WTC11 (cell line): ENCODE measurements at regions not wholly inside any gene's neighbourhood (a gene's known extent, or its start where the extent isn't known, plus 50 kb on each side); places are given as distances from the start of the nearest gene placed in this dataset.

Source experiments
- ATAC-seq: fragments of 200-7000 bp; cut with Tn5 transposase; 2 replicates; pipeline ENCODE4 v1.10.0; 2021; ENCODE audit warnings: mild to moderate bottlenecking, moderate library complexity
- CTCF ChIA-PET: fragments of 300-600 bp; sonication (Branson Sonifier 250); formaldehyde crosslinking; loops from one replicate; lab custom pipeline; 2021; ENCODE audit warnings: antibody characterized with exemption; lab: Charles Lee
- POLR2A ChIA-PET: fragments of 350-600 bp; sonication (Branson Sonifier 250); formaldehyde crosslinking; loops from one replicate; lab custom pipeline; 2021; ENCODE audit warnings: antibody characterized with exemption; lab: Charles Lee
- DNase-seq: peaks from one replicate; pipeline ENCODE4 v3.0.0; 2021; ENCODE audit warnings: low spot score
- H3K27ac Mint-ChIP-seq: 2 replicates; pipeline ENCODE4 v1.8.0; 2021; ENCODE audit warnings: mixed read lengths
- H3K27me3 Mint-ChIP-seq: 2 replicates; pipeline ENCODE4 v1.8.0; 2021; ENCODE audit warnings: low read depth, mild to moderate bottlenecking, moderate library complexity, mixed read lengths
- H3K36me3 Mint-ChIP-seq: 2 replicates; pipeline ENCODE4 v1.8.0; 2021; ENCODE audit warnings: mixed read lengths
- H3K4me1 Mint-ChIP-seq: 2 replicates; pipeline ENCODE4 v1.8.0; 2022; ENCODE audit warnings: mixed read lengths
- H3K4me3 Mint-ChIP-seq: 2 replicates; pipeline ENCODE4 v1.8.0; 2021; ENCODE audit warnings: mild to moderate bottlenecking, moderate library complexity, mixed read lengths
- H3K9me3 Mint-ChIP-seq: 2 replicates; pipeline ENCODE4 v1.8.0; 2021; ENCODE audit warnings: mixed read lengths
- CREM ChIP-seq: sonication (generic); formaldehyde crosslinking; IDR thresholded peaks from 2 replicates; pipeline ENCODE4 v1.8.1; 2022; ENCODE audit warnings: mild to moderate bottlenecking, missing genetic modification reagents, moderate library complexity
- CTCF ChIP-seq: fragments of 200-600 bp; IDR thresholded peaks from 2 replicates; pipeline ENCODE4 v1.8.0; 2022; ENCODE audit warnings: antibody characterized with exemption
- FOXP1 ChIP-seq: sonication (generic); formaldehyde crosslinking; IDR thresholded peaks from 2 replicates; pipeline ENCODE4 v1.8.0; 2022; ENCODE audit warnings: missing genetic modification reagents, mild to moderate bottlenecking, moderate library complexity, borderline replicate concordance
- HMGXB4 ChIP-seq: sonication (generic); formaldehyde crosslinking; IDR thresholded peaks from 2 replicates; pipeline ENCODE4 v1.8.1; 2023; ENCODE audit warnings: mild to moderate bottlenecking, moderate library complexity, missing genetic modification reagents
- NR3C1 ChIP-seq: sonication (generic); formaldehyde crosslinking; conservative IDR thresholded peaks from 2 replicates; pipeline ENCODE4 v1.8.1; 2023; ENCODE audit warnings: low read depth, mild to moderate bottlenecking, missing genetic modification reagents
- PRDM15 ChIP-seq: sonication (generic); formaldehyde crosslinking; IDR thresholded peaks from 2 replicates; pipeline ENCODE4 v1.8.0; 2022; ENCODE audit warnings: missing genetic modification reagents
- TCF7 ChIP-seq: sonication (generic); formaldehyde crosslinking; IDR thresholded peaks from 2 replicates; pipeline ENCODE4 v1.8.0; 2022; ENCODE audit warnings: mild to moderate bottlenecking, low read depth, missing genetic modification reagents, moderate library complexity
- TEAD1 ChIP-seq: sonication (generic); formaldehyde crosslinking; IDR thresholded peaks from 2 replicates; pipeline ENCODE4 v1.8.0; 2022; ENCODE audit warnings: mild to moderate bottlenecking, missing genetic modification reagents
- TF ChIP-seq, protein P1 (sequence below): sonication (generic); formaldehyde crosslinking; IDR thresholded peaks from 2 replicates; pipeline ENCODE4 v1.8.1; 2023; ENCODE audit warnings: mild to moderate bottlenecking, missing genetic modification reagents, borderline replicate concordance
- TF ChIP-seq, protein P2 (sequence below): fragments of 250-450 bp; sonication (Bioruptor Pico); conservative IDR thresholded peaks from 2 replicates; pipeline ENCODE4 v1.9.0; 2021; ENCODE audit warnings: mild to moderate bottlenecking
- TF ChIP-seq, protein P3 (sequence below): sonication (generic); formaldehyde crosslinking; conservative IDR thresholded peaks from 2 replicates; pipeline ENCODE4 v1.8.1; 2023; ENCODE audit warnings: mild to moderate bottlenecking, low read depth, missing genetic modification reagents, moderate library complexity
- TF ChIP-seq, protein P4 (sequence below): sonication (generic); formaldehyde crosslinking; IDR thresholded peaks from 2 replicates; pipeline ENCODE4 v1.8.1; 2022; ENCODE audit warnings: low read depth, mild to moderate bottlenecking, moderate library complexity, missing genetic modification reagents, borderline replicate concordance

DNA sequence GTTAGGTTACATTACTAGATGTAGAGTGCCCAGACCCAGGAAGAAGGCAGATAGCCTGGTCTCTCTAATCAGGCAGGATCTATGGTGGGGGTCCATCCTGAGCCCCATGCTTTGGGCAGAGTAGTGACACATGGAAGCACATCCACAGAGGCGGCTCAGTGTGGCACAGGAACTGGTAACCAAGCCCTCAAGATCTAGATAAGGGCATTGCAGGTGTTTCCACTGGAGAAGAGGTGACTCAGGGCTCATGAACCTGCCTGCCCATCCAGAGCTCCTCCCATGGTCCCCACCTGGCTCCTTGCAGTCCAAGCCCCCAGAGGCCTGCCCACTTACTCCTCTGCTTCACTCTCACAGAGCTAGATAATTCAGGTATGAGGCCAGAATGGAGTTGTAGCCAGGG is 62.0 kb upstream of the TMEM132E start (continued):
- no peak for TF ChIP-seq NR3C1

DNA sequence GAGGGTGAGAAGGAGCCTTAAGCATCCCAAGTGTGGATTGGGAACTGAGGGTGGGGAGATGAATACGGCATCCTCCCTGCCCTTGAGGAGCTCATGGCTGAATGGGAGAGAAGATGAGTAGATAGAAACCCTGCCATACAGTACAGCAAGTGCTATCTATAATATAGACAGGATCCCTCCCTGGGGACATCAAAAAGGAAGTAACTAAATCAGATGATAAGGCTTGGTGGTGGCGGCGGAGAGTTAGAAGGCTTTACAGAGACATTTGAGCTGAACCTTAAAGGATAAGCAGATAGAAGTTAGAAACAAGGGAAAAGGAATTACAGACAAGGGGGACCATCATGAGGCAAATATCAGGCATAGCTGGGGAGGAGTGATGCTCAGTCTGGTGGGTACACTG is 67.5 kb upstream of the TMEM132E start:
- Mint-ChIP-seq H3K4me3 (no peak overlapping the region), H3K9me3 (no peaks in the 10 kb centered on the region), H3K27me3 (peaks cover 31% of the 10 kb centered on the region), H3K27ac (no peak overlapping the region), H3K36me3 (no peaks in the 10 kb centered on the region), H3K4me1 (no peaks in the 10 kb centered on the region)
- no peak for ATAC-seq
- ChIA-PET CTCF (interaction anchor here (1.0 to 1.8 kb wide), 3 partner anchors 15 to 59 kb away, joined by 4 to 5 read pairs (median 4); no protein-coding TSS in a partner anchor), POLR2A (no interaction called here)
- DNase-seq, result no peak
- TF ChIP-seq TEAD1 (CRISPR knock-in tag) (no peak), PRDM15 (CRISPR knock-in tag) (no peak), TCF7 (CRISPR knock-in tag) (no peak), CREM (CRISPR knock-in tag) (no peak), HMGXB4 (CRISPR knock-in tag) (no peak), FOXP1 (CRISPR knock-in tag) (no peak), CTCF (no peak)
- TF ChIP-seq, protein P1, sequence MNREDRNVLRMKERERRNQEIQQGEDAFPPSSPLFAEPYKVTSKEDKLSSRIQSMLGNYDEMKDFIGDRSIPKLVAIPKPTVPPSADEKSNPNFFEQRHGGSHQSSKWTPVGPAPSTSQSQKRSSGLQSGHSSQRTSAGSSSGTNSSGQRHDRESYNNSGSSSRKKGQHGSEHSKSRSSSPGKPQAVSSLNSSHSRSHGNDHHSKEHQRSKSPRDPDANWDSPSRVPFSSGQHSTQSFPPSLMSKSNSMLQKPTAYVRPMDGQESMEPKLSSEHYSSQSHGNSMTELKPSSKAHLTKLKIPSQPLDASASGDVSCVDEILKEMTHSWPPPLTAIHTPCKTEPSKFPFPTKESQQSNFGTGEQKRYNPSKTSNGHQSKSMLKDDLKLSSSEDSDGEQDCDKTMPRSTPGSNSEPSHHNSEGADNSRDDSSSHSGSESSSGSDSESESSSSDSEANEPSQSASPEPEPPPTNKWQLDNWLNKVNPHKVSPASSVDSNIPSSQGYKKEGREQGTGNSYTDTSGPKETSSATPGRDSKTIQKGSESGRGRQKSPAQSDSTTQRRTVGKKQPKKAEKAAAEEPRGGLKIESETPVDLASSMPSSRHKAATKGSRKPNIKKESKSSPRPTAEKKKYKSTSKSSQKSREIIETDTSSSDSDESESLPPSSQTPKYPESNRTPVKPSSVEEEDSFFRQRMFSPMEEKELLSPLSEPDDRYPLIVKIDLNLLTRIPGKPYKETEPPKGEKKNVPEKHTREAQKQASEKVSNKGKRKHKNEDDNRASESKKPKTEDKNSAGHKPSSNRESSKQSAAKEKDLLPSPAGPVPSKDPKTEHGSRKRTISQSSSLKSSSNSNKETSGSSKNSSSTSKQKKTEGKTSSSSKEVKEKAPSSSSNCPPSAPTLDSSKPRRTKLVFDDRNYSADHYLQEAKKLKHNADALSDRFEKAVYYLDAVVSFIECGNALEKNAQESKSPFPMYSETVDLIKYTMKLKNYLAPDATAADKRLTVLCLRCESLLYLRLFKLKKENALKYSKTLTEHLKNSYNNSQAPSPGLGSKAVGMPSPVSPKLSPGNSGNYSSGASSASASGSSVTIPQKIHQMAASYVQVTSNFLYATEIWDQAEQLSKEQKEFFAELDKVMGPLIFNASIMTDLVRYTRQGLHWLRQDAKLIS (CRISPR knock-in tag), result no peak
- TF ChIP-seq, protein P2, sequence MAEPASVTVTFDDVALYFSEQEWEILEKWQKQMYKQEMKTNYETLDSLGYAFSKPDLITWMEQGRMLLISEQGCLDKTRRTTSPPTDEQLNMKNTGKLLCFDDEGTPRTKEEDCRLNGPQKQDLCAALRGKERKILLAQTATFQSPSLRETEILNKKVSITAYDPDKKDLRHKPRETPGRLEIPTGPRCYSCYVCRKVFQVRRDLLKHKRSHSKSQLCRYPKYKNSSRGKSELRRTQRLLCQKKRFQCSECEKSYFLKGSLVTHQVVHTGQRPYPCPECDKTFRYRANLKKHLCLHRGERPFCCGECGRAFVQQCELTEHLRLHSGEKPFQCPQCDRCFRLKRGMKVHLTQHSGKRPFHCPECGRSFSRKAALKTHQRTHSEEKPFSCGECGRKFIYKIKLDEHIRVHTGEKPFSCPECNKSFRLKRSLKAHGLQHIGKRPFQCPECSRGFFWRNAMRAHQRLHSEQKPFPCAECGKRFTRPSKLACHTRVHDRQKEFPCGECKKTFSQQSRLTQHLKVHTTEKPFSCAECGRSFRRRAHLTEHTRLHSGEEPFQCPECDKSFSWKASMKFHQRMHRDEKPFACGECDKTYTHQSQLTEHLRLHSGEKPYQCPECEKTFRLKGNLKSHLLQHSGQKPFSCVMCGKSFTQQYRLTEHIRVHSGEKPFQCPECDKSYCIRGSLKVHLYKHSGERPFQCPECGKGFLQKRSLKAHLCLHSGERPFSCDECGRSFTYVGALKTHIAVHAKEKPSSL, result no peak
- TF ChIP-seq, protein P3, sequence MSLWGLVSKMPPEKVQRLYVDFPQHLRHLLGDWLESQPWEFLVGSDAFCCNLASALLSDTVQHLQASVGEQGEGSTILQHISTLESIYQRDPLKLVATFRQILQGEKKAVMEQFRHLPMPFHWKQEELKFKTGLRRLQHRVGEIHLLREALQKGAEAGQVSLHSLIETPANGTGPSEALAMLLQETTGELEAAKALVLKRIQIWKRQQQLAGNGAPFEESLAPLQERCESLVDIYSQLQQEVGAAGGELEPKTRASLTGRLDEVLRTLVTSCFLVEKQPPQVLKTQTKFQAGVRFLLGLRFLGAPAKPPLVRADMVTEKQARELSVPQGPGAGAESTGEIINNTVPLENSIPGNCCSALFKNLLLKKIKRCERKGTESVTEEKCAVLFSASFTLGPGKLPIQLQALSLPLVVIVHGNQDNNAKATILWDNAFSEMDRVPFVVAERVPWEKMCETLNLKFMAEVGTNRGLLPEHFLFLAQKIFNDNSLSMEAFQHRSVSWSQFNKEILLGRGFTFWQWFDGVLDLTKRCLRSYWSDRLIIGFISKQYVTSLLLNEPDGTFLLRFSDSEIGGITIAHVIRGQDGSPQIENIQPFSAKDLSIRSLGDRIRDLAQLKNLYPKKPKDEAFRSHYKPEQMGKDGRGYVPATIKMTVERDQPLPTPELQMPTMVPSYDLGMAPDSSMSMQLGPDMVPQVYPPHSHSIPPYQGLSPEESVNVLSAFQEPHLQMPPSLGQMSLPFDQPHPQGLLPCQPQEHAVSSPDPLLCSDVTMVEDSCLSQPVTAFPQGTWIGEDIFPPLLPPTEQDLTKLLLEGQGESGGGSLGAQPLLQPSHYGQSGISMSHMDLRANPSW (CRISPR knock-in tag), result no peak
- TF ChIP-seq, protein P4, sequence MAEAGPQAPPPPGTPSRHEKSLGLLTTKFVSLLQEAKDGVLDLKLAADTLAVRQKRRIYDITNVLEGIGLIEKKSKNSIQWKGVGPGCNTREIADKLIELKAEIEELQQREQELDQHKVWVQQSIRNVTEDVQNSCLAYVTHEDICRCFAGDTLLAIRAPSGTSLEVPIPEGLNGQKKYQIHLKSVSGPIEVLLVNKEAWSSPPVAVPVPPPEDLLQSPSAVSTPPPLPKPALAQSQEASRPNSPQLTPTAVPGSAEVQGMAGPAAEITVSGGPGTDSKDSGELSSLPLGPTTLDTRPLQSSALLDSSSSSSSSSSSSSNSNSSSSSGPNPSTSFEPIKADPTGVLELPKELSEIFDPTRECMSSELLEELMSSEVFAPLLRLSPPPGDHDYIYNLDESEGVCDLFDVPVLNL (CRISPR knock-in tag), result no peak
